ENCODE measurements at regions not wholly inside any gene's neighbourhood (a gene's known extent, or its start where the extent isn't known, plus 50 kb on each side); places are given as distances from the start of the nearest gene placed in this dataset.

GRCh38 chr5:118354797-118355196 is 633.5 kb downstream of the DTWD2 start:
- Histone ChIP-seq H3K36me3 (ENCODE audit: control insufficient read depth, insufficient read depth, low read length) (no peaks in the 10 kb centered on the region), H3K4me1 (ENCODE audit: control insufficient read depth, insufficient read depth, low read length) (no peaks in the 10 kb centered on the region), H3K27me3 (ENCODE audit: control insufficient read depth, insufficient read depth, low read length) (no peaks in the 10 kb centered on the region), H3K27ac (ENCODE audit: low read length) (no peak overlapping the region), H3K9me3 (ENCODE audit: control insufficient read depth, insufficient read depth, low read length) (no peaks in the 10 kb centered on the region), H3K4me3 (ENCODE audit: low read length) (no peak overlapping the region)
- Mint-ChIP-seq H3K4me1 (no peaks in the 10 kb centered on the region), H3K36me3 (no peaks in the 10 kb centered on the region), H3K4me3 (no peak overlapping the region), H3K27me3 (ENCODE audit: low read depth in 2 of 2) (no peaks in the 10 kb centered on the region), H3K9me3 (peaks cover 13 to 17% of the 10 kb centered on the region in 2 donors), H3K27ac (no peak overlapping the region)
- TF ChIP-seq, protein P1, sequence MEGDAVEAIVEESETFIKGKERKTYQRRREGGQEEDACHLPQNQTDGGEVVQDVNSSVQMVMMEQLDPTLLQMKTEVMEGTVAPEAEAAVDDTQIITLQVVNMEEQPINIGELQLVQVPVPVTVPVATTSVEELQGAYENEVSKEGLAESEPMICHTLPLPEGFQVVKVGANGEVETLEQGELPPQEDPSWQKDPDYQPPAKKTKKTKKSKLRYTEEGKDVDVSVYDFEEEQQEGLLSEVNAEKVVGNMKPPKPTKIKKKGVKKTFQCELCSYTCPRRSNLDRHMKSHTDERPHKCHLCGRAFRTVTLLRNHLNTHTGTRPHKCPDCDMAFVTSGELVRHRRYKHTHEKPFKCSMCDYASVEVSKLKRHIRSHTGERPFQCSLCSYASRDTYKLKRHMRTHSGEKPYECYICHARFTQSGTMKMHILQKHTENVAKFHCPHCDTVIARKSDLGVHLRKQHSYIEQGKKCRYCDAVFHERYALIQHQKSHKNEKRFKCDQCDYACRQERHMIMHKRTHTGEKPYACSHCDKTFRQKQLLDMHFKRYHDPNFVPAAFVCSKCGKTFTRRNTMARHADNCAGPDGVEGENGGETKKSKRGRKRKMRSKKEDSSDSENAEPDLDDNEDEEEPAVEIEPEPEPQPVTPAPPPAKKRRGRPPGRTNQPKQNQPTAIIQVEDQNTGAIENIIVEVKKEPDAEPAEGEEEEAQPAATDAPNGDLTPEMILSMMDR (IDR thresholded peaks at IDR 0.05), result no peak
- DNase-seq, result no peak
- no peak for ATAC-seq
- intact Hi-C loops (cut with micrococcal nuclease), result no loop called here

- DNase-seq, result no peak
- peaks cover 11 to 19% of the 10 kb centered on the region in 2 donors for H3K9me3 Mint-ChIP-seq
- TF ChIP-seq, protein P1 (IDR thresholded peaks at IDR 0.05), result no peak
- no peak overlapping the region for H3K4me3 ChIP-seq (ENCODE audit: low read length)
- intact Hi-C loops (cut with micrococcal nuclease), result no loop called here
- no peaks in the 10 kb centered on the region for H3K36me3 ChIP-seq (ENCODE audit: control insufficient read depth, insufficient read depth, low read length)
- H3K9me3 ChIP-seq (ENCODE audit: control insufficient read depth, insufficient read depth, low read length), result no peaks in the 10 kb centered on the region
- H3K36me3 Mint-ChIP-seq, result no peaks in the 10 kb centered on the region
- no peaks in the 10 kb centered on the region for H3K27me3 ChIP-seq (ENCODE audit: control insufficient read depth, insufficient read depth, low read length)
- no peaks in the 10 kb centered on the region for H3K4me1 ChIP-seq (ENCODE audit: control insufficient read depth, insufficient read depth, low read length)
- no peaks in the 10 kb centered on the region for H3K27me3 Mint-ChIP-seq (ENCODE audit: low read depth in 2 of 2)
- no peak overlapping the region for H3K4me3 Mint-ChIP-seq
- H3K27ac ChIP-seq (ENCODE audit: low read length), result no peak overlapping the region
- no peak for ATAC-seq
- no peak overlapping the region for H3K27ac Mint-ChIP-seq
- H3K4me1 Mint-ChIP-seq, result no peaks in the 10 kb centered on the region
Observed at GRCh38 chr5:118353970-118354369, 634.4 kb downstream of the DTWD2 start.

GRCh38 chr5:118336468-118336867 is 651.9 kb downstream of the DTWD2 start:
- Mint-ChIP-seq H3K4me1 (no peaks in the 10 kb centered on the region), H3K27ac (no peak overlapping the region), H3K27me3 (ENCODE audit: low read depth in 2 of 2) (no peaks in the 10 kb centered on the region), H3K4me3 (no peak overlapping the region), H3K9me3 (peaks cover 10 to 18% of the 10 kb centered on the region in 2 donors), H3K36me3 (peaks cover 5% of the 10 kb centered on the region)
- DNase-seq (no peak), ATAC-seq (no peak)
- TF ChIP-seq, protein P1 (IDR thresholded peaks at IDR 0.05), result no peak
- no peaks in the 10 kb centered on the region for H3K27me3 ChIP-seq (ENCODE audit: control insufficient read depth, insufficient read depth, low read length)
- no peaks in the 10 kb centered on the region for H3K9me3 ChIP-seq (ENCODE audit: control insufficient read depth, insufficient read depth, low read length)
- H3K4me3 ChIP-seq (ENCODE audit: low read length), result no peak overlapping the region
- intact Hi-C loops (cut with micrococcal nuclease), result no loop called here
- H3K4me1 ChIP-seq (ENCODE audit: control insufficient read depth, insufficient read depth, low read length), result no peaks in the 10 kb centered on the region
- H3K36me3 ChIP-seq (ENCODE audit: control insufficient read depth, insufficient read depth, low read length), result no peaks in the 10 kb centered on the region
- no peak overlapping the region for H3K27ac ChIP-seq (ENCODE audit: low read length)

DNA sequence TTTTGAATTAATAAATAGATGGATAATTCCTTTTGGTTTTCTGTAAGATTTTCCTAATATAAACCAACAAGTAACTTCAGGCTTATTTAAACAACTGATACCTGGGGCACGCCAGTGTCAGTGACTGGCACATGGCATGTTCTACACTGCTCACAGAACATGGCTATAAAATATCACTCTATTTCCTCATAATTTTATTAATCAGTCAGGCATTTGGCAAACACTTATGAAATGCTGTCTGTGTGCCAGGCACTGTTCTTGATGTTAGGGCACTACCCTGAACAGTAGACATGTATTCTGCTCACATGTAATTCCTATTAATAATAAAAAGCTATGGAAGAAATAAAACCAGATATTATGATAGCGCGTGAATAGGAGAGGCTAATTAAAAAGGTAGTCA is 661.0 kb downstream of the DTWD2 start:
- peaks cover 12 to 16% of the 10 kb centered on the region in 2 donors for H3K9me3 Mint-ChIP-seq
- H3K4me1 Mint-ChIP-seq, result no peaks in the 10 kb centered on the region
- H3K27ac Mint-ChIP-seq, result no peak overlapping the region
- TF ChIP-seq, protein P1 (IDR thresholded peaks at IDR 0.05), result no peak
- whole genome bisulfite sequencing (ENCODE audit: insufficient coverage), result 96% methylated on average over 3 of the region's 3 CpGs
- ATAC-seq (no peak), DNase-seq (no peak)
- no peaks in the 10 kb centered on the region for H3K36me3 Mint-ChIP-seq
- no peak overlapping the region for H3K4me3 Mint-ChIP-seq
- H3K9me3 ChIP-seq (ENCODE audit: control insufficient read depth, insufficient read depth, low read length), result peaks cover under 1% of the 10 kb centered on the region
- no peaks in the 10 kb centered on the region for H3K27me3 ChIP-seq (ENCODE audit: control insufficient read depth, insufficient read depth, low read length)
- intact Hi-C loops (cut with micrococcal nuclease), result no loop called here
- H3K27ac ChIP-seq (ENCODE audit: low read length), result no peak overlapping the region
- no peaks in the 10 kb centered on the region for H3K27me3 Mint-ChIP-seq (ENCODE audit: low read depth in 2 of 2)
- no peak overlapping the region for H3K4me3 ChIP-seq (ENCODE audit: low read length)
- H3K4me1 ChIP-seq (ENCODE audit: control insufficient read depth, insufficient read depth, low read length), result no peaks in the 10 kb centered on the region
- H3K36me3 ChIP-seq (ENCODE audit: control insufficient read depth, insufficient read depth, low read length), result no peaks in the 10 kb centered on the region
